ENCODE measurements at regions not wholly inside any gene's neighbourhood (a gene's known extent, or its start where the extent isn't known, plus 50 kb on each side); places are given as distances from the start of the nearest gene placed in this dataset.

DNA sequence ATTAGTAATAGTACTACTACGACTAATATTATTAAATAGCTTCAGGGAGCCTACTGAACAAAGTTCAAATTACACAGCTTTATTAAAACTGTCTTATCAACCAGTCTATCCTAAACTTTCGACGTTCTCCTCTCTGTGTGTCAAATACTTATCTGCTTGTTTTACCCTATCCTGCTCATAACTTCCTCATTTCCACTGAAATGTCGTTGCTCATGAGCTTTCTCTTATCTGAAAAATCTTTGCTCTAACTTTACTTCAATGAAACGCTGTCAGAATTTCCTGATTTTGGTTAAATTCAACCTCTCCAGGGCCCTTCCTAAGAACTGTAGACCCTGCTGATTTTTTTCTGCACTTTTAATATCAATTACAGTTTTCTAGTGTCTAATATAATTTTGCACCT is 1431.0 kb upstream of the WWC1 start:
- no peaks in the 10 kb centered on the region for H3K9me2 ChIP-seq (ENCODE audit: low read depth, low read length)
- no peak overlapping the region for H3K4me3 ChIP-seq (ENCODE audit: low read depth, low read length, poor library complexity, severe bottlenecking)
- H3K27ac ChIP-seq (ENCODE audit: low read depth, low read length, poor library complexity, severe bottlenecking): no peak overlapping the region
- TF ChIP-seq EZH2 (IDR thresholded peaks at IDR 0.05; ENCODE audit: borderline replicate concordance, low read length): no peak
- TF ChIP-seq, protein P1, sequence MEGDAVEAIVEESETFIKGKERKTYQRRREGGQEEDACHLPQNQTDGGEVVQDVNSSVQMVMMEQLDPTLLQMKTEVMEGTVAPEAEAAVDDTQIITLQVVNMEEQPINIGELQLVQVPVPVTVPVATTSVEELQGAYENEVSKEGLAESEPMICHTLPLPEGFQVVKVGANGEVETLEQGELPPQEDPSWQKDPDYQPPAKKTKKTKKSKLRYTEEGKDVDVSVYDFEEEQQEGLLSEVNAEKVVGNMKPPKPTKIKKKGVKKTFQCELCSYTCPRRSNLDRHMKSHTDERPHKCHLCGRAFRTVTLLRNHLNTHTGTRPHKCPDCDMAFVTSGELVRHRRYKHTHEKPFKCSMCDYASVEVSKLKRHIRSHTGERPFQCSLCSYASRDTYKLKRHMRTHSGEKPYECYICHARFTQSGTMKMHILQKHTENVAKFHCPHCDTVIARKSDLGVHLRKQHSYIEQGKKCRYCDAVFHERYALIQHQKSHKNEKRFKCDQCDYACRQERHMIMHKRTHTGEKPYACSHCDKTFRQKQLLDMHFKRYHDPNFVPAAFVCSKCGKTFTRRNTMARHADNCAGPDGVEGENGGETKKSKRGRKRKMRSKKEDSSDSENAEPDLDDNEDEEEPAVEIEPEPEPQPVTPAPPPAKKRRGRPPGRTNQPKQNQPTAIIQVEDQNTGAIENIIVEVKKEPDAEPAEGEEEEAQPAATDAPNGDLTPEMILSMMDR (IDR thresholded peaks at IDR 0.05; ENCODE audit: low read length): no peak
- no peak overlapping the region for H3K9ac ChIP-seq (ENCODE audit: low read length)
- H3F3A ChIP-seq (ENCODE audit: insufficient read depth, low read length): no peaks in the 10 kb centered on the region
- no peaks in the 10 kb centered on the region for H3K27me3 ChIP-seq (ENCODE audit: insufficient read depth, low read length)
- no peaks in the 10 kb centered on the region for H3K79me2 ChIP-seq (ENCODE audit: insufficient read depth, low read length)
- no peak overlapping the region for H3K4me2 ChIP-seq (ENCODE audit: low read length)
- H4K20me1 ChIP-seq (ENCODE audit: insufficient read depth, low read length): no peaks in the 10 kb centered on the region
- no peak overlapping the region for H2AFZ ChIP-seq (ENCODE audit: low read length)
- H3K36me3 ChIP-seq (ENCODE audit: insufficient read depth, low read length): no peaks in the 10 kb centered on the region
- no peaks in the 10 kb centered on the region for H3K9me3 ChIP-seq (ENCODE audit: low read length)
- H3K4me1 ChIP-seq (ENCODE audit: insufficient read depth, low read length, severe bottlenecking): no peaks in the 10 kb centered on the region

DNA sequence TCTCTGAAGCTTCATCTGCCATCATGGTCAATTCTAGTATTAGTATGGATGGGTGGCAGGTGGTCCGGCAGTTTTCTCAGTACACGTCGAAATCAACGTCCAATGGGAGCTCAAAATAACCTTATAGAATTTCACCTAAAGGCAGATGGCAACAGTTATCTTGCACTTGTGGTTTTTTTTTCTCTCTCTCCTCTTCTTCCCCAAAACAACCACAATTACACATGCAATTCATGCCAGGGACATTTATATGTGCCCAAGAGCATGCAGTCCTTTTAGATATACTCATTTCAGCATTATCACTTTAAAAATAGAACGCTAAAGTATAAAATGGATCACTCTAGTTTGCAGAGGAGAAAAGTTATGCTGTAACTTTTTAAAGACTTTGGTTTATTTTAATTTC is 1428.9 kb upstream of the WWC1 start:
- Histone ChIP-seq H3F3A (ENCODE audit: insufficient read depth, low read length) (no peaks in the 10 kb centered on the region), H3K27ac (ENCODE audit: low read depth, low read length, poor library complexity, severe bottlenecking) (no peak overlapping the region), H3K9me3 (ENCODE audit: low read length) (no peaks in the 10 kb centered on the region), H3K27me3 (ENCODE audit: insufficient read depth, low read length) (no peaks in the 10 kb centered on the region), H4K20me1 (ENCODE audit: insufficient read depth, low read length) (no peaks in the 10 kb centered on the region), H3K4me2 (ENCODE audit: low read length) (no peak overlapping the region), H3K9me2 (ENCODE audit: low read depth, low read length) (no peaks in the 10 kb centered on the region), H3K79me2 (ENCODE audit: insufficient read depth, low read length) (no peaks in the 10 kb centered on the region), H3K36me3 (ENCODE audit: insufficient read depth, low read length) (no peaks in the 10 kb centered on the region), H3K9ac (ENCODE audit: low read length) (no peak overlapping the region), H2AFZ (ENCODE audit: low read length) (no peak overlapping the region), H3K4me3 (ENCODE audit: low read depth, low read length, poor library complexity, severe bottlenecking) (no peak overlapping the region), H3K4me1 (ENCODE audit: insufficient read depth, low read length, severe bottlenecking) (no peaks in the 10 kb centered on the region)
- TF ChIP-seq EZH2 (IDR thresholded peaks at IDR 0.05; ENCODE audit: borderline replicate concordance, low read length): no peak
- TF ChIP-seq, protein P1 (IDR thresholded peaks at IDR 0.05; ENCODE audit: low read length): no peak

DNA sequence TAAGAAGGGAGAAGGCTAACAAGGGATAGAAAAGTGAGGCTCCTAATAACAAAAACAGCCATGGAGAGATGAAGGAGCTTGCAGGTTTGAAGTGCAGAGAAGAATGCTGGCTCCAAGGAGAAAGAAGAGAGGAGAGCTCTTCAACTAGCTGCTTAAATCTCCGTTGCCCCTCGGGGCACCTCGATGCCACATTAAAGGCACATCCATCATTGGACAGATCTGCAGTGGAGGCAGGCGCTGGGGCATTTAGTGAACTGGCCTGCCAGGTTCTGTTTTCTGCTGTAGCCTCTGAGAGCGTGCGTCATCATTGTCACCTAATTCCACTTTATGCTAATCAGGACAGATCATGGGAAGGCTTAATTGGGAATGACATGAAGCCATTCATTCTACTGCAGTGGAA is 1426.2 kb upstream of the WWC1 start:
- Histone ChIP-seq H4K20me1 (ENCODE audit: insufficient read depth, low read length) (no peaks in the 10 kb centered on the region), H3K9me2 (ENCODE audit: low read depth, low read length) (no peaks in the 10 kb centered on the region), H3F3A (ENCODE audit: insufficient read depth, low read length) (no peaks in the 10 kb centered on the region), H3K79me2 (ENCODE audit: insufficient read depth, low read length) (no peaks in the 10 kb centered on the region), H3K9ac (ENCODE audit: low read length) (no peak overlapping the region), H3K4me1 (ENCODE audit: insufficient read depth, low read length, severe bottlenecking) (no peaks in the 10 kb centered on the region), H3K9me3 (ENCODE audit: low read length) (no peaks in the 10 kb centered on the region), H3K4me2 (ENCODE audit: low read length) (no peak overlapping the region), H3K36me3 (ENCODE audit: insufficient read depth, low read length) (no peaks in the 10 kb centered on the region), H3K27ac (ENCODE audit: low read depth, low read length, poor library complexity, severe bottlenecking) (no peak overlapping the region), H3K4me3 (ENCODE audit: low read depth, low read length, poor library complexity, severe bottlenecking) (no peak overlapping the region), H2AFZ (ENCODE audit: low read length) (no peak overlapping the region), H3K27me3 (ENCODE audit: insufficient read depth, low read length) (no peaks in the 10 kb centered on the region)
- no peak for TF ChIP-seq EZH2 (IDR thresholded peaks at IDR 0.05; ENCODE audit: borderline replicate concordance, low read length)
- TF ChIP-seq, protein P1 (IDR thresholded peaks at IDR 0.05; ENCODE audit: low read length): no peak
